Natural killer cell (primary cell): ENCODE measurements at regions not wholly inside any gene's neighbourhood (a gene's known extent, or its start where the extent isn't known, plus 50 kb on each side); places are given as distances from the start of the nearest gene placed in this dataset.

Experiments used
- ATAC-seq, 3 donors: fragments of 150-1000 bp in 2 of 3; fragments of 200-7000 bp in 1 of 3; cut with Tn5 transposase; 1 replicate in 1 of 3; 2 replicates in 2 of 3; pipeline ENCODE4 v1.10.0; 2021; ENCODE audit warnings: mild to moderate bottlenecking in 2 of 3, moderate library complexity in 2 of 3
- DNase-seq, 2 donors: peaks; one replicate each; pipeline versions ENCODE4 v3.0.0 to v3.0.0-alpha.2; 2013 to 2021; ENCODE audit warnings: mixed read lengths in 1 of 2
- H3K27ac ChIP-seq: one replicate; pipeline ENCODE4 v1.5.1; 2013; ENCODE audit warnings: mild to moderate bottlenecking, low read length
- H3K27me3 ChIP-seq: one replicate; pipeline ENCODE4 v1.6.1; 2013; ENCODE audit warnings: low read length; ENCODE audit not compliant: control insufficient read depth, insufficient read depth
- H3K36me3 ChIP-seq: one replicate; pipeline ENCODE4 v1.6.1; 2013; ENCODE audit warnings: low read length; ENCODE audit not compliant: control insufficient read depth, insufficient read depth
- H3K4me1 ChIP-seq: one replicate; pipeline ENCODE4 v1.6.1; 2013; ENCODE audit warnings: low read length; ENCODE audit not compliant: control insufficient read depth, insufficient read depth
- H3K4me3 ChIP-seq: one replicate; pipeline ENCODE4 v1.5.1; 2013; ENCODE audit warnings: low read length
- H3K9me3 ChIP-seq: one replicate; pipeline ENCODE4 v1.6.1; 2013; ENCODE audit warnings: low read length; ENCODE audit not compliant: control insufficient read depth, insufficient read depth
- H3K27ac Mint-ChIP-seq, 2 donors: one replicate each; pipeline ENCODE4 v1.8.0; 2022; ENCODE audit warnings: mild to moderate bottlenecking in 2 of 2, mixed read lengths in 2 of 2, moderate library complexity in 1 of 2
- H3K27me3 Mint-ChIP-seq, 2 donors: one replicate each; pipeline ENCODE4 v1.8.0; 2022; ENCODE audit warnings: low read depth in 2 of 2, mixed read lengths in 2 of 2
- H3K36me3 Mint-ChIP-seq: one replicate; pipeline ENCODE4 v1.8.0; 2022; ENCODE audit warnings: mixed read lengths
- H3K4me1 Mint-ChIP-seq, 2 donors: one replicate each; pipeline ENCODE4 v1.8.0; 2022; ENCODE audit warnings: mixed read lengths in 2 of 2
- H3K4me3 Mint-ChIP-seq: one replicate; pipeline ENCODE4 v1.8.0; 2022; ENCODE audit warnings: mild to moderate bottlenecking, moderate library complexity, mixed read lengths
- H3K9me3 Mint-ChIP-seq, 2 donors: one replicate each; pipeline ENCODE4 v1.8.0; 2022; ENCODE audit warnings: mixed read lengths in 2 of 2
- CTCF ChIP-seq: fragments of 200-600 bp; IDR thresholded peaks from one replicate; pipeline ENCODE4 v1.8.0; 2022; ENCODE audit warnings: antibody characterized with exemption
- WGBS: methylation state at CpG from one replicate; pipeline ENCODE4 v1.1.7; 2013; ENCODE audit warnings: missing lambda C conversion rate; ENCODE audit not compliant: insufficient coverage; 5-methylcytosine and 5-hydroxymethylcytosine counted together
- intact Hi-C: fragments of 100-400 bp; cut with micrococcal nuclease; formaldehyde crosslinking; loops from one replicate; pipeline ENCODE4 v1.14.2; 2022

GRCh38 chr10:83332690-83333089 lies 806.6 kb upstream of the GHITM start:
- Histone ChIP-seq H3K9me3 (peaks cover 5% of the 10 kb centered on the region), H3K36me3 (no peaks in the 10 kb centered on the region), H3K27ac (no peak overlapping the region), H3K27me3 (no peaks in the 10 kb centered on the region), H3K4me1 (no peaks in the 10 kb centered on the region), H3K4me3 (no peak overlapping the region)
- WGBS, result 33% methylated on average over 1 of the region's 1 CpG
- ATAC-seq (no peak), DNase-seq (no peak)
- TF ChIP-seq CTCF, result no peak
- peaks cover 12 to 13% of the 10 kb centered on the region in 2 donors for H3K9me3 Mint-ChIP-seq
- H3K27me3 Mint-ChIP-seq, result no peaks in the 10 kb centered on the region
- no peak overlapping the region for H3K27ac Mint-ChIP-seq
- intact Hi-C loops, result no loop called here
- no peaks in the 10 kb centered on the region for H3K4me1 Mint-ChIP-seq
- peaks cover 8% of the 10 kb centered on the region for H3K36me3 Mint-ChIP-seq
- no peak overlapping the region for H3K4me3 Mint-ChIP-seq

GRCh38 chr10:83333566-83333965 lies 805.7 kb upstream of the GHITM start:
- DNase-seq, result no peak
- H3K27ac ChIP-seq, result no peak overlapping the region
- H3K27ac Mint-ChIP-seq, result no peak overlapping the region
- peaks cover 10 to 13% of the 10 kb centered on the region in 2 donors for H3K9me3 Mint-ChIP-seq
- H3K4me3 Mint-ChIP-seq, result no peak overlapping the region
- H3K4me1 Mint-ChIP-seq, result no peaks in the 10 kb centered on the region
- no peaks in the 10 kb centered on the region for H3K4me1 ChIP-seq
- no peak overlapping the region for H3K4me3 ChIP-seq
- H3K27me3 ChIP-seq, result no peaks in the 10 kb centered on the region
- peaks cover 8% of the 10 kb centered on the region for H3K36me3 Mint-ChIP-seq
- intact Hi-C loops, result no loop called here
- ATAC-seq, result no peak
- H3K9me3 ChIP-seq, result peaks cover 5% of the 10 kb centered on the region
- H3K27me3 Mint-ChIP-seq, result no peaks in the 10 kb centered on the region
- no peaks in the 10 kb centered on the region for H3K36me3 ChIP-seq
- no peak for TF ChIP-seq CTCF

GRCh38 chr10:83343676-83344075 lies 795.6 kb upstream of the GHITM start:
- H3K27me3 ChIP-seq, result no peaks in the 10 kb centered on the region
- no peak for DNase-seq
- H3K4me1 Mint-ChIP-seq, result no peaks in the 10 kb centered on the region
- H3K9me3 ChIP-seq, result no peaks in the 10 kb centered on the region
- H3K4me3 Mint-ChIP-seq, result no peak overlapping the region
- no peak overlapping the region for H3K4me3 ChIP-seq
- no peak for TF ChIP-seq CTCF
- no peaks in the 10 kb centered on the region for H3K36me3 ChIP-seq
- H3K27ac Mint-ChIP-seq, result no peak overlapping the region
- no peaks in the 10 kb centered on the region for H3K36me3 Mint-ChIP-seq
- H3K27me3 Mint-ChIP-seq, result no peaks in the 10 kb centered on the region
- intact Hi-C loops, result no loop called here
- peaks cover 8 to 18% of the 10 kb centered on the region in 2 donors for H3K9me3 Mint-ChIP-seq
- no peak overlapping the region for H3K27ac ChIP-seq
- no peak for ATAC-seq
- no peaks in the 10 kb centered on the region for H3K4me1 ChIP-seq

- no peak overlapping the region for H3K27ac ChIP-seq
- WGBS, result 90% methylated on average over 1 of the region's 2 CpGs
- no peaks in the 10 kb centered on the region for H3K4me1 Mint-ChIP-seq
- no peak for TF ChIP-seq CTCF
- ATAC-seq, result no peak
- H3K36me3 ChIP-seq, result no peaks in the 10 kb centered on the region
- no peak overlapping the region for H3K4me3 ChIP-seq
- H3K27me3 Mint-ChIP-seq, result no peaks in the 10 kb centered on the region
- intact Hi-C loops, result no loop called here
- peaks cover 7% of the 10 kb centered on the region for H3K36me3 Mint-ChIP-seq
- no peak overlapping the region for H3K4me3 Mint-ChIP-seq
- H3K9me3 ChIP-seq, result no peaks in the 10 kb centered on the region
- H3K4me1 ChIP-seq, result no peaks in the 10 kb centered on the region
- no peaks in the 10 kb centered on the region for H3K27me3 ChIP-seq
- H3K27ac Mint-ChIP-seq, result no peak overlapping the region
- no peak for DNase-seq
- peaks cover 8 to 17% of the 10 kb centered on the region in 2 donors for H3K9me3 Mint-ChIP-seq
These were observed 792.9 kb upstream of the GHITM start for GRCh38 chr10:83346266-83346910.
